ENCODE measurements at regions not wholly inside any gene's neighbourhood (a gene's known extent, or its start where the extent isn't known, plus 50 kb on each side); places are given as distances from the start of the nearest gene placed in this dataset.

GRCh38 chr10:10630281-10630680 lies 387.4 kb upstream of the CELF2 start:
- intact Hi-C loops (cut with DNase I): no loop called here
- ATAC-seq (no peak), DNase-seq (no peak)

DNA sequence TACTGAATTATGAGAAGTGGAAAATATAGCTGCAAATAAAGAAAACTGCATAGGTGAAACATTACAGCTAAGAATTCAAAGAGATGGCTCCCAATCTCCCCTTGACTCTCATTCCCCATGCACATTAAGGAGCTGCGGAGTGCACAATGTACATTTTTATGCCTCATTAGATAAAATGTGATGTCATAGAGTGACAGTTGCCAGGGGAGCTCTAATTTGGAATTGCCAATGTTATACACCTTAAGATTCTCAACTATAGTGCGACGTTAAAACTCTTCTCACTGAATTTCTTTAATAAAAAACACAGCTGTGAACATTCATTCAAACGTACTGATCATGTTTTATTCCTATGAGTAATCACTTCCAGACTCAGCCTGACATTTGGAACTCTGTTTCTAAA lies 386.9 kb upstream of the CELF2 start:
- intact Hi-C loops (cut with DNase I): no loop called here
- DNase-seq (no peak), ATAC-seq (no peak)

GRCh38 chr10:10642189-10642588 lies 375.5 kb upstream of the CELF2 start:
- intact Hi-C loops (cut with DNase I): no loop called here
- ATAC-seq: no peak
- no peak for DNase-seq

GRCh38 chr10:10642751-10643150 lies 374.9 kb upstream of the CELF2 start:
- intact Hi-C loops (cut with DNase I): no loop called here
- ATAC-seq (peak; percentile 86 to 91), DNase-seq (peak; percentile 60)

- intact Hi-C loops (cut with DNase I): no loop called here
- ATAC-seq: peak in 1 of 2 donors; percentile 62
- DNase-seq: peak; percentile 40
Measured at GRCh38 chr10:10644008-10644646, 373.5 kb upstream of the CELF2 start.

- ATAC-seq (peak; percentile 69 to 75), DNase-seq (peak; percentile 31)
- intact Hi-C loops (cut with DNase I): no loop called here
Measured at GRCh38 chr10:10644676-10645385, 372.8 kb upstream of the CELF2 start.

- intact Hi-C loops (cut with DNase I): no loop called here
- DNase-seq (no peak), ATAC-seq (no peak)
Measured at GRCh38 chr10:10647331-10647730, 370.3 kb upstream of the CELF2 start.

GRCh38 chr10:10657139-10657760 lies 360.4 kb upstream of the CELF2 start:
- DNase-seq: no peak
- intact Hi-C loops (cut with DNase I): no loop called here
- ATAC-seq: no peak

- DNase-seq (no peak), ATAC-seq (peak in 1 of 2 donors; percentile 72)
- intact Hi-C loops (cut with DNase I): no loop called here
Measured at GRCh38 chr10:10658172-10658785, 359.4 kb upstream of the CELF2 start.

DNA sequence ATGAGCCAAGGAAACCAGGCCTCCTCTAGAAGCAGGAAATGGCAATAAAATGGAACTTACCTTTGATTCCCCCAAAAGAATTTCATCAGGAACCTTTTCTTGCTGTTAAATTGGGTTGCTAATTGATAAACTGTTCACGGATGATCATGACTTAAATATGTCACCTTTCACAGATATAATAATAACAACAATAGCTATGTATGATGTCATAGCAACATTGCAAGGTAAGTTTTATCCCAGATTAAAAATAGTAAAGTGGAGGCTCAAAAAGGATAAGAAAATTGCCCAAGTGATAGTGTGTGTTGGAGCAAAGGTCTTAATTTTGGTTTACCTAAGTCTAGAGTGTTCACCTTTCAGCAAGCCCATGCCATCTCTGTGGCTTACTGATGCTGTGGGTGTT lies 357.6 kb upstream of the CELF2 start:
- intact Hi-C loops (cut with DNase I): no loop called here
- ATAC-seq (no peak), DNase-seq (no peak)

GRCh38 chr10:10661176-10661575 lies 356.5 kb upstream of the CELF2 start:
- intact Hi-C loops (cut with DNase I): no loop called here
- DNase-seq: no peak
- ATAC-seq: no peak

DNA sequence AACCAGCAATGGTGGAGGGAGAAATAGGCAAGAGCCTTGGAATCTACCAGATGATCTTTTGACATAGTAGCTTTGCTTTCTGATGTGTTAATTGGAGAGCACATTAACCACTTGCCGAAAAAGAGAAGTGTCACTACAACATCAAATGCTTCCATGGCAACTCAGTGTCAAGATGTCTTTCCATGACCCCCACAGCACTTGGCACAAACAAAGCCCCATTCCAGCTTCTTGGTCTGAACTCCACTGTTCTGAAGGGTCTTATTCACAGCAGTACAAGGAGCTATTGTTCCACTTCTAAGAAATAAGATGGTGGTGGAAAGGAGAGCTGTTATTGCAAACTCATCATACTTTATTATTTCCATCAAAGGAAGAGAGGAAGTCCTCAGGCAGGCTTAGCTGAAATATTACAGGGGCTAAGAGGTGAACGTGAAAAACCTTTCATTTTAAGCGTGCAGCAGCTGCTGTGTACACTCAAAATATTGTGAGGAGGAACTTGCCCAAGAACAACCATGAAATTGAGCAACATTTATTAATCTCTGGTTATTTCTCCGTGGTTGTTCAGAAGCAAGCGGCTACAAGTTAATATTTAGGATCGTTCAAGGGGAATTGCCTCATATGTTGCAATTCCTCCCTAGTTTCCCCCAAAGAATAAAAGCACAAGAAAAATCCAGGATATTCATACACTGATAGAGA lies 354.8 kb upstream of the CELF2 start:
- ATAC-seq: peak; percentile 57 to 70
- intact Hi-C loops (cut with DNase I): no loop called here

GRCh38 chr10:10663622-10664021 lies 354.1 kb upstream of the CELF2 start:
- intact Hi-C loops (cut with DNase I): no loop called here
- ATAC-seq (no peak), DNase-seq (no peak)

More for the DNA sequence above, 354.8 kb upstream of the CELF2 start:
- DNase-seq: no peak

- no peak for ATAC-seq
- DNase-seq: no peak
- intact Hi-C loops (cut with DNase I): no loop called here
Measured at GRCh38 chr10:10665750-10666149, 351.9 kb upstream of the CELF2 start.

- intact Hi-C loops (cut with DNase I): no loop called here
- DNase-seq (no peak), ATAC-seq (no peak)
Measured at GRCh38 chr10:10667466-10667865, 350.2 kb upstream of the CELF2 start.

- ATAC-seq: no peak
- intact Hi-C loops (cut with DNase I): loop anchor here (5.0 to 10.0 kb wide), 2 partner anchors 442 to 1335 kb away; no protein-coding TSS in a partner anchor
Measured at GRCh38 chr10:10676972-10677371, 340.7 kb upstream of the CELF2 start.

DNA sequence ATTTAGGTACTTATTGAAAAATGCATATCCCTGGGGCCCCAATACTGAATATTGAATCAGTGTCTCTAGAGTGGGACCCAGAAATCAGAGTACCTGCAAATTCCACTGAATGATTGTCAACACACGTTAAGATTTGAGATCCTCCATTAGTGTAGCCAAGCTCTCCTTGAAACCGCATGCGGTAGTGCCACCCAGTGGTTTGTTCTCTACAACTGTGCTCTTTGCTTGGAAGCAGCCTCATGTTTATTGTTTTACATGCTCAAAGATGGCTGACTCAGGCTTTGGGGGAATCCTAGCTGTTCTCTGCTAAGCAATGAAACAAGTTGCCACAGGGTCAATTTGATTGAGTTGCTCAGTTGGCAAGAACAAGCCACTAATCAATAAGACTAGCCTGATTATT lies 340.2 kb upstream of the CELF2 start:
- ATAC-seq (peak; percentile 82 to 92), DNase-seq (peak; percentile 68)
- intact Hi-C loops (cut with DNase I): loop anchor here (5.0 to 10.0 kb wide), 2 partner anchors 443 to 1335 kb away; no protein-coding TSS in a partner anchor

More at GRCh38 chr10:10676972-10677371, 340.7 kb upstream of the CELF2 start:
- DNase-seq: no peak

GRCh38 chr10:10680496-10680895 lies 337.2 kb upstream of the CELF2 start:
- intact Hi-C loops (cut with DNase I): no loop called here
- no peak for ATAC-seq
- no peak for DNase-seq

GRCh38 chr10:10684972-10685371 lies 332.7 kb upstream of the CELF2 start:
- intact Hi-C loops (cut with DNase I): no loop called here
- ATAC-seq: no peak
- no peak for DNase-seq
